GM23338 (cell line): ENCODE measurements at regions not wholly inside any gene's neighbourhood (a gene's known extent, or its start where the extent isn't known, plus 50 kb on each side); places are given as distances from the start of the nearest gene placed in this dataset.

Source experiments
- ATAC-seq: fragments of 200-7000 bp; cut with Tn5 transposase; 3 replicates; pipeline ENCODE4 v1.9.1; 2020
- DNase-seq: peaks from one replicate; pipeline ENCODE4 v3.0.0-alpha.2; 2015; ENCODE audit warnings: low spot score
- H2AFZ ChIP-seq: fragments of 200-600 bp; sonication (generic); 2 replicates; pipeline ENCODE4 v1.8.0; 2016; ENCODE audit warnings: antibody characterized with exemption, mild to moderate bottlenecking, moderate library complexity
- H3F3A ChIP-seq: fragments of 200-600 bp; sonication (generic); replicated peaks from 2 replicates; pipeline ENCODE4 v1.8.0; 2017; ENCODE audit warnings: antibody characterized with exemption, mixed run types, low read depth
- H3K27ac ChIP-seq: fragments of 200-600 bp; sonication (generic); 2 replicates; pipeline ENCODE4 v1.6.1; 2016; ENCODE audit warnings: low read depth
- H3K27me3 ChIP-seq: fragments of 200-600 bp; sonication (generic); 2 replicates; pipeline ENCODE4 v1.8.0; 2016; ENCODE audit warnings: mild to moderate bottlenecking, mixed run types, moderate library complexity; ENCODE audit not compliant: insufficient read depth
- H3K36me3 ChIP-seq: fragments of 200-600 bp; sonication (generic); 2 replicates; pipeline ENCODE4 v1.8.0; 2016; ENCODE audit warnings: mild to moderate bottlenecking; ENCODE audit not compliant: insufficient read depth
- H3K4me1 ChIP-seq: fragments of 200-600 bp; sonication (generic); 2 replicates; pipeline ENCODE4 v1.8.0; 2016; ENCODE audit warnings: mild to moderate bottlenecking, moderate library complexity; ENCODE audit not compliant: insufficient read depth
- H3K4me2 ChIP-seq: fragments of 200-600 bp; sonication (generic); 2 replicates; pipeline ENCODE4 v1.7.1; 2017; ENCODE audit warnings: mixed run types
- H3K4me3 ChIP-seq: fragments of 200-600 bp; sonication (generic); 2 replicates; pipeline ENCODE4 v1.6.1; 2016; ENCODE audit warnings: mixed run types
- H3K79me2 ChIP-seq: fragments of 200-600 bp; sonication (generic); replicated peaks from 2 replicates; pipeline ENCODE4 v1.8.0; 2017; ENCODE audit warnings: mild to moderate bottlenecking; ENCODE audit not compliant: insufficient read depth
- H3K9me2 ChIP-seq: fragments of 200-600 bp; sonication (generic); 2 replicates; pipeline ENCODE4 v1.8.0; 2017; ENCODE audit not compliant: insufficient read depth
- H4K20me1 ChIP-seq: fragments of 200-600 bp; sonication (generic); replicated peaks from 2 replicates; pipeline ENCODE4 v1.8.0; 2017; ENCODE audit warnings: mild to moderate bottlenecking; ENCODE audit not compliant: insufficient read depth
- H3K27ac Mint-ChIP-seq: 2 replicates; pipeline ENCODE4 v1.8.0; 2020; ENCODE audit warnings: inconsistent platforms, mild to moderate bottlenecking, moderate library complexity, mixed read lengths
- H3K27me3 Mint-ChIP-seq: 3 replicates; pipeline ENCODE4 v1.8.0; 2022; ENCODE audit warnings: low read depth, mild to moderate bottlenecking, moderate library complexity, mixed read lengths, inconsistent platforms; ENCODE audit not compliant: insufficient read depth, poor library complexity
- H3K36me3 Mint-ChIP-seq: 3 replicates; pipeline ENCODE4 v1.8.0; 2021; ENCODE audit warnings: low read depth, mild to moderate bottlenecking, inconsistent platforms, moderate library complexity, mixed read lengths
- H3K4me1 Mint-ChIP-seq: 3 replicates; pipeline ENCODE4 v1.8.0; 2020; ENCODE audit warnings: mild to moderate bottlenecking, inconsistent platforms, mixed read lengths
- H3K4me3 Mint-ChIP-seq: 3 replicates; pipeline ENCODE4 v1.8.0; 2021; ENCODE audit warnings: moderate library complexity, mild to moderate bottlenecking, inconsistent platforms, mixed read lengths
- H3K9me3 Mint-ChIP-seq: 3 replicates; pipeline ENCODE4 v1.8.0; 2020; ENCODE audit warnings: moderate library complexity, mild to moderate bottlenecking, inconsistent platforms, mixed read lengths
- JUNB ChIP-seq: IDR thresholded peaks from one replicate; pipeline ENCODE4 v1.6.1; 2016; ENCODE audit warnings: antibody characterized with exemption; ENCODE audit not compliant: unreplicated experiment
- POLR2AphosphoS5 ChIP-seq: IDR thresholded peaks from 2 replicates; pipeline ENCODE4 v1.6.1; 2016; ENCODE audit warnings: antibody characterized with exemption, low read depth
- ZNF331 ChIP-seq: fragments of 250-450 bp; sonication (Bioruptor Pico); IDR thresholded peaks from 2 replicates; pipeline ENCODE4 v1.5.0; 2020; ENCODE audit warnings: low read depth, mild to moderate bottlenecking, moderate library complexity
- TF ChIP-seq, protein P1 (sequence below): fragments of 250-450 bp; sonication (Bioruptor Pico); IDR thresholded peaks from 2 replicates; pipeline ENCODE4 v1.5.0; 2020; ENCODE audit warnings: mild to moderate bottlenecking, moderate library complexity
- TF ChIP-seq, protein P2 (sequence below), 2 experiments: fragments of 200-600 bp in 1 of 2; sonication (generic) in 1 of 2; conservative IDR thresholded peaks; 2 replicates each; pipeline versions ENCODE4 v1.5.1 to v1.6.1; 2016 to 2017; ENCODE audit warnings: antibody characterized with exemption in 2 of 2, low read depth in 2 of 2, mild to moderate bottlenecking in 2 of 2, moderate library complexity in 1 of 2

GRCh38 chr20:22321191-22321590, 263.2 kb downstream of the FOXA2 start:
- Histone ChIP-seq H3K27ac (no peak overlapping the region), H3K9me2 (peaks cover 7% of the 10 kb centered on the region; the same call in 1 of the 2 replicates), H3F3A (no peaks in the 10 kb centered on the region), H3K4me2 (no peak overlapping the region), H4K20me1 (no peaks in the 10 kb centered on the region), H2AFZ (no peak overlapping the region), H3K27me3 (no peaks in the 10 kb centered on the region), H3K4me3 (no peak overlapping the region), H3K36me3 (no peaks in the 10 kb centered on the region), H3K79me2 (no peaks in the 10 kb centered on the region), H3K4me1 (no peaks in the 10 kb centered on the region)
- TF ChIP-seq, protein P1, sequence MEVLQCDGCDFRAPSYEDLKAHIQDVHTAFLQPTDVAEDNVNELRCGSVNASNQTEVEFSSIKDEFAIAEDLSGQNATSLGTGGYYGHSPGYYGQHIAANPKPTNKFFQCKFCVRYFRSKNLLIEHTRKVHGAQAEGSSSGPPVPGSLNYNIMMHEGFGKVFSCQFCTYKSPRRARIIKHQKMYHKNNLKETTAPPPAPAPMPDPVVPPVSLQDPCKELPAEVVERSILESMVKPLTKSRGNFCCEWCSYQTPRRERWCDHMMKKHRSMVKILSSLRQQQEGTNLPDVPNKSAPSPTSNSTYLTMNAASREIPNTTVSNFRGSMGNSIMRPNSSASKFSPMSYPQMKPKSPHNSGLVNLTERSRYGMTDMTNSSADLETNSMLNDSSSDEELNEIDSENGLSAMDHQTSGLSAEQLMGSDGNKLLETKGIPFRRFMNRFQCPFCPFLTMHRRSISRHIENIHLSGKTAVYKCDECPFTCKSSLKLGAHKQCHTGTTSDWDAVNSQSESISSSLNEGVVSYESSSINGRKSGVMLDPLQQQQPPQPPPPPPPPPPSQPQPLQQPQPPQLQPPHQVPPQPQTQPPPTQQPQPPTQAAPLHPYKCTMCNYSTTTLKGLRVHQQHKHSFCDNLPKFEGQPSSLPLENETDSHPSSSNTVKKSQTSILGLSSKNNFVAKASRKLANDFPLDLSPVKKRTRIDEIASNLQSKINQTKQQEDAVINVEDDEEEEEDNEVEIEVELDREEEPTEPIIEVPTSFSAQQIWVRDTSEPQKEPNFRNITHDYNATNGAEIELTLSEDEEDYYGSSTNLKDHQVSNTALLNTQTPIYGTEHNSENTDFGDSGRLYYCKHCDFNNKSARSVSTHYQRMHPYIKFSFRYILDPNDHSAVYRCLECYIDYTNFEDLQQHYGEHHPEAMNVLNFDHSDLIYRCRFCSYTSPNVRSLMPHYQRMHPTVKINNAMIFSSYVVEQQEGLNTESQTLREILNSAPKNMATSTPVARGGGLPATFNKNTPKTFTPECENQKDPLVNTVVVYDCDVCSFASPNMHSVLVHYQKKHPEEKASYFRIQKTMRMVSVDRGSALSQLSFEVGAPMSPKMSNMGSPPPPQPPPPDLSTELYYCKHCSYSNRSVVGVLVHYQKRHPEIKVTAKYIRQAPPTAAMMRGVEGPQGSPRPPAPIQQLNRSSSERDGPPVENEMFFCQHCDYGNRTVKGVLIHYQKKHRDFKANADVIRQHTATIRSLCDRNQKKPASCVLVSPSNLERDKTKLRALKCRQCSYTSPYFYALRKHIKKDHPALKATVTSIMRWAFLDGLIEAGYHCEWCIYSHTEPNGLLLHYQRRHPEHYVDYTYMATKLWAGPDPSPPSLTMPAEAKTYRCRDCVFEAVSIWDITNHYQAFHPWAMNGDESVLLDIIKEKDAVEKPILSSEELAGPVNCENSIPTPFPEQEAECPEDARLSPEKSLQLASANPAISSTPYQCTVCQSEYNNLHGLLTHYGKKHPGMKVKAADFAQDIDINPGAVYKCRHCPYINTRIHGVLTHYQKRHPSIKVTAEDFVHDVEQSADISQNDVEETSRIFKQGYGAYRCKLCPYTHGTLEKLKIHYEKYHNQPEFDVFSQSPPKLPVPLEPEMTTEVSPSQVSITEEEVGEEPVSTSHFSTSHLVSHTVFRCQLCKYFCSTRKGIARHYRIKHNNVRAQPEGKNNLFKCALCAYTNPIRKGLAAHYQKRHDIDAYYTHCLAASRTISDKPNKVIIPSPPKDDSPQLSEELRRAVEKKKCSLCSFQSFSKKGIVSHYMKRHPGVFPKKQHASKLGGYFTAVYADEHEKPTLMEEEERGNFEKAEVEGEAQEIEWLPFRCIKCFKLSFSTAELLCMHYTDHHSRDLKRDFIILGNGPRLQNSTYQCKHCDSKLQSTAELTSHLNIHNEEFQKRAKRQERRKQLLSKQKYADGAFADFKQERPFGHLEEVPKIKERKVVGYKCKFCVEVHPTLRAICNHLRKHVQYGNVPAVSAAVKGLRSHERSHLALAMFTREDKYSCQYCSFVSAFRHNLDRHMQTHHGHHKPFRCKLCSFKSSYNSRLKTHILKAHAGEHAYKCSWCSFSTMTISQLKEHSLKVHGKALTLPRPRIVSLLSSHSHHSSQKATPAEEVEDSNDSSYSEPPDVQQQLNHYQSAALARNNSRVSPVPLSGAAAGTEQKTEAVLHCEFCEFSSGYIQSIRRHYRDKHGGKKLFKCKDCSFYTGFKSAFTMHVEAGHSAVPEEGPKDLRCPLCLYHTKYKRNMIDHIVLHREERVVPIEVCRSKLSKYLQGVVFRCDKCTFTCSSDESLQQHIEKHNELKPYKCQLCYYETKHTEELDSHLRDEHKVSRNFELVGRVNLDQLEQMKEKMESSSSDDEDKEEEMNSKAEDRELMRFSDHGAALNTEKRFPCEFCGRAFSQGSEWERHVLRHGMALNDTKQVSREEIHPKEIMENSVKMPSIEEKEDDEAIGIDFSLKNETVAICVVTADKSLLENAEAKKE (CRISPR knock-in tag) = no peak
- TF ChIP-seq POLR2AphosphoS5 = no peak
- ATAC-seq = no peak
- DNase-seq = no peak
- Mint-ChIP-seq H3K4me3 (no peak overlapping the region), H3K9me3 (no peaks in the 10 kb centered on the region), H3K36me3 (no peaks in the 10 kb centered on the region), H3K27ac (no peak overlapping the region), H3K27me3 (peaks cover 2% of the 10 kb centered on the region), H3K4me1 (no peaks in the 10 kb centered on the region)

- Mint-ChIP-seq H3K4me1 (0 out of 3 replicates have a peak, but pooled peaks cover 2% of the 10 kb centered on the region), H3K4me3 (no peak overlapping the region), H3K27ac (no peak overlapping the region), H3K9me3 (no peaks in the 10 kb centered on the region), H3K27me3 (peaks cover 2% of the 10 kb centered on the region), H3K36me3 (no peaks in the 10 kb centered on the region)
- Histone ChIP-seq H3K9me2 (0 out of 2 replicates have a peak, but pooled peaks cover 4% of the 10 kb centered on the region), H3K4me1 (no peaks in the 10 kb centered on the region), H3K27me3 (no peaks in the 10 kb centered on the region), H3K27ac (no peak overlapping the region), H3K36me3 (no peaks in the 10 kb centered on the region), H2AFZ (no peak overlapping the region), H4K20me1 (no peaks in the 10 kb centered on the region), H3K79me2 (no peaks in the 10 kb centered on the region), H3K4me2 (no peak overlapping the region), H3K4me3 (no peak overlapping the region), H3F3A (no peaks in the 10 kb centered on the region)
- DNase-seq (no peak), ATAC-seq (no peak)
- no peak for TF ChIP-seq ZNF331
- TF ChIP-seq, protein P2, sequence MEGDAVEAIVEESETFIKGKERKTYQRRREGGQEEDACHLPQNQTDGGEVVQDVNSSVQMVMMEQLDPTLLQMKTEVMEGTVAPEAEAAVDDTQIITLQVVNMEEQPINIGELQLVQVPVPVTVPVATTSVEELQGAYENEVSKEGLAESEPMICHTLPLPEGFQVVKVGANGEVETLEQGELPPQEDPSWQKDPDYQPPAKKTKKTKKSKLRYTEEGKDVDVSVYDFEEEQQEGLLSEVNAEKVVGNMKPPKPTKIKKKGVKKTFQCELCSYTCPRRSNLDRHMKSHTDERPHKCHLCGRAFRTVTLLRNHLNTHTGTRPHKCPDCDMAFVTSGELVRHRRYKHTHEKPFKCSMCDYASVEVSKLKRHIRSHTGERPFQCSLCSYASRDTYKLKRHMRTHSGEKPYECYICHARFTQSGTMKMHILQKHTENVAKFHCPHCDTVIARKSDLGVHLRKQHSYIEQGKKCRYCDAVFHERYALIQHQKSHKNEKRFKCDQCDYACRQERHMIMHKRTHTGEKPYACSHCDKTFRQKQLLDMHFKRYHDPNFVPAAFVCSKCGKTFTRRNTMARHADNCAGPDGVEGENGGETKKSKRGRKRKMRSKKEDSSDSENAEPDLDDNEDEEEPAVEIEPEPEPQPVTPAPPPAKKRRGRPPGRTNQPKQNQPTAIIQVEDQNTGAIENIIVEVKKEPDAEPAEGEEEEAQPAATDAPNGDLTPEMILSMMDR (conservative IDR thresholded peaks at IDR 0.05; ENCODE audit: low read depth in 2 of 2) = no peak
- TF ChIP-seq POLR2AphosphoS5 = no peak
- TF ChIP-seq JUNB = no peak
These were observed 264.0 kb downstream of the FOXA2 start for GRCh38 chr20:22320245-22320915.
